HCT116 (cell line): ENCODE measurements at regions not wholly inside any gene's neighbourhood (a gene's known extent, or its start where the extent isn't known, plus 50 kb on each side); places are given as distances from the start of the nearest gene placed in this dataset.

Source experiments
- ATAC-seq: fragments of 200-7000 bp; cut with Tn5 transposase; 2 replicates; pipeline ENCODE4 v1.9.1; 2020; ENCODE audit warnings: mild to moderate bottlenecking, moderate library complexity
- BruUV-seq: library from RNA; stranded (reverse); fragments of 400-500 nt; replicated peaks from 2 replicates; lab custom pipeline; 2021; lab: Mats Ljungman, UMichigan
- CTCF ChIA-PET: fragments of 300-600 bp; sonication (Branson Sonifier 250); formaldehyde crosslinking; loops from one replicate; lab custom pipeline; 2021; ENCODE audit warnings: antibody characterized with exemption; lab: Charles Lee
- POLR2A ChIA-PET: fragments of 300-600, 350-600 bp; sonication (Branson Sonifier 250); formaldehyde crosslinking; loops from one replicate; lab custom pipeline; 2021; ENCODE audit warnings: antibody characterized with exemption; lab: Charles Lee
- RAD21 ChIA-PET, 2 experiments: fragments of 300-600 bp; sonication (Branson Sonifier 250); formaldehyde crosslinking; loops; one replicate each; lab custom pipeline; 2023; ENCODE audit warnings: low total read pairs in 2 of 2; ENCODE audit not compliant: uncharacterized antibody in 2 of 2, unreplicated experiment in 2 of 2, low non-redundant PET in 1 of 2; lab: Charles Lee
- DNase-seq: peaks from one replicate; pipeline ENCODE4 v3.0.0-alpha.2; 2010; ENCODE audit warnings: low read depth, low spot score
- H2AFZ ChIP-seq: fragments of 200-600 bp; shearing (Covaris generic), sonication (generic); 2 replicates; pipeline ENCODE4 v1.6.1; 2017; ENCODE audit warnings: low read depth, mixed run types, mixed read lengths, antibody characterized with exemption, low read length; ENCODE audit not compliant: poor library complexity, severe bottlenecking
- H3K27ac ChIP-seq: 2 replicates; pipeline ENCODE4 v1.5.1; 2012; ENCODE audit warnings: low read depth, low read length
- H3K27me3 ChIP-seq: fragments of 200-600 bp; sonication (generic); 2 replicates; pipeline ENCODE4 v1.6.1; 2016; ENCODE audit warnings: mixed run types, low read length, mixed read lengths; ENCODE audit not compliant: insufficient read depth
- H3K36me3 ChIP-seq, 2 experiments: fragments of 200-500 bp in 1 of 2; fragments of 200-600 bp in 1 of 2; sonication (Bioruptor generic) in 1 of 2; sonication (generic) in 1 of 2; 2 replicates each; pipeline versions ENCODE4 v1.5.1 to v1.6.1; 2014 to 2016; ENCODE audit warnings: low read length in 2 of 2, inconsistent platforms in 1 of 2, mixed read lengths in 1 of 2, mixed run types in 1 of 2; ENCODE audit not compliant: insufficient read depth in 2 of 2, control insufficient read depth in 1 of 2
- H3K4me1 ChIP-seq, 2 experiments: fragments of 200-600 bp in 1 of 2; sonication (generic) in 1 of 2; 2 replicates each; pipeline versions ENCODE4 v1.5.1 to v1.6.1; 2012 to 2017; ENCODE audit warnings: low read length in 2 of 2, inconsistent platforms in 1 of 2, mild to moderate bottlenecking in 1 of 2, mixed read lengths in 1 of 2, mixed run types in 1 of 2, moderate library complexity in 1 of 2; ENCODE audit not compliant: insufficient read depth in 2 of 2, control insufficient read depth in 1 of 2
- H3K4me2 ChIP-seq: fragments of 200-600 bp; sonication (generic); 2 replicates; pipeline ENCODE4 v1.6.1; 2017; ENCODE audit warnings: mixed run types, low read length, mixed read lengths
- H3K4me3 ChIP-seq, 2 experiments: fragments of 200-600 bp in 1 of 2; sonication (generic) in 1 of 2; replicated peaks in 1 of 2; 2 replicates each; pipeline ENCODE4 v1.5.1; 2011 to 2016; ENCODE audit warnings: low read length in 2 of 2, control low read depth in 1 of 2, low read depth in 1 of 2, mild to moderate bottlenecking in 1 of 2, mixed read lengths in 1 of 2, mixed run types in 1 of 2
- H3K79me2 ChIP-seq: fragments of 200-600 bp; sonication (generic); 2 replicates; pipeline ENCODE4 v1.6.1; 2017; ENCODE audit warnings: mild to moderate bottlenecking, mixed run types, low read length, moderate library complexity, mixed read lengths; ENCODE audit not compliant: insufficient read depth
- H3K9ac ChIP-seq: fragments of 200-600 bp; sonication (generic); 2 replicates; pipeline ENCODE4 v1.6.1; 2016; ENCODE audit warnings: low read length, mixed read lengths
- H3K9me2 ChIP-seq: fragments of 200-600 bp; sonication (generic), shearing (Covaris generic); 2 replicates; pipeline ENCODE4 v1.6.1; 2017; ENCODE audit warnings: mixed run types, mild to moderate bottlenecking, moderate library complexity; ENCODE audit not compliant: insufficient read depth
- H3K9me3 ChIP-seq, 2 experiments: fragments of 200-500 bp in 1 of 2; fragments of 200-600 bp in 1 of 2; sonication (Bioruptor generic) in 1 of 2; sonication (generic) in 1 of 2; 2 replicates each; pipeline ENCODE4 v1.6.1; 2014 to 2017; ENCODE audit warnings: low read length in 2 of 2, mixed read lengths in 2 of 2, inconsistent platforms in 1 of 2, low read depth in 1 of 2, mild to moderate bottlenecking in 1 of 2, mixed run types in 1 of 2, moderate library complexity in 1 of 2; ENCODE audit not compliant: control insufficient read depth in 1 of 2, insufficient read depth in 1 of 2
- H4K20me1 ChIP-seq: fragments of 200-600 bp; sonication (generic), shearing (Covaris generic); 2 replicates; pipeline ENCODE4 v1.6.1; 2017; ENCODE audit warnings: mixed run types, mild to moderate bottlenecking, moderate library complexity; ENCODE audit not compliant: insufficient read depth
- CEBPB ChIP-seq: IDR thresholded peaks from 2 replicates; pipeline ENCODE4 v1.6.1; 2012; ENCODE audit warnings: low read depth
- EZH2phosphoT487 ChIP-seq: fragments of 200-600 bp; IDR thresholded peaks from 2 replicates; pipeline ENCODE4 v1.6.1; 2018; ENCODE audit warnings: antibody characterized with exemption, borderline replicate concordance
- FOSL1 ChIP-seq: IDR thresholded peaks from 2 replicates; pipeline ENCODE4 v1.6.1; 2012; ENCODE audit warnings: low read depth
- JUND ChIP-seq: IDR thresholded peaks from 2 replicates; pipeline ENCODE4 v1.6.1; 2012
- POLR2AphosphoS5 ChIP-seq: IDR thresholded peaks from 2 replicates; pipeline ENCODE4 v1.6.1; 2011; ENCODE audit warnings: mild to moderate bottlenecking, low read depth, low read length, moderate library complexity
- RAD21 ChIP-seq: IDR thresholded peaks from 2 replicates; pipeline ENCODE4 v1.6.1; 2012; ENCODE audit warnings: low read depth, mild to moderate bottlenecking
- SIN3A ChIP-seq: IDR thresholded peaks from 2 replicates; pipeline ENCODE4 v1.6.1; 2012; ENCODE audit warnings: low read depth
- SP1 ChIP-seq: IDR thresholded peaks from 2 replicates; pipeline ENCODE4 v1.6.1; 2012; ENCODE audit warnings: low read depth
- SRF ChIP-seq: IDR thresholded peaks from 2 replicates; pipeline ENCODE4 v1.6.1; 2012; ENCODE audit warnings: low read depth
- YY1 ChIP-seq: IDR thresholded peaks from 2 replicates; pipeline ENCODE4 v1.6.1; 2011; ENCODE audit warnings: low read length, low read depth, moderate library complexity, mild to moderate bottlenecking; ENCODE audit not compliant: insufficient replicate concordance; ENCODE audit errors: extremely low read depth
- ZFX ChIP-seq: fragments of 450-650 bp; IDR thresholded peaks from 2 replicates; pipeline ENCODE4 v1.6.1; 2017
- intact Hi-C: fragments of 100-400 bp; cut with micrococcal nuclease; formaldehyde crosslinking; loops from 2 replicates; pipeline ENCODE4 v1.10.0; 2022
- TF ChIP-seq, protein P1 (sequence below): IDR thresholded peaks from 2 replicates; pipeline ENCODE4 v1.6.1; 2011; ENCODE audit warnings: mild to moderate bottlenecking, low read length, moderate library complexity; ENCODE audit not compliant: insufficient replicate concordance; ENCODE audit errors: extremely low read depth
- TF ChIP-seq, protein P2 (sequence below): IDR thresholded peaks from 2 replicates; pipeline ENCODE4 v1.6.1; 2012

DNA sequence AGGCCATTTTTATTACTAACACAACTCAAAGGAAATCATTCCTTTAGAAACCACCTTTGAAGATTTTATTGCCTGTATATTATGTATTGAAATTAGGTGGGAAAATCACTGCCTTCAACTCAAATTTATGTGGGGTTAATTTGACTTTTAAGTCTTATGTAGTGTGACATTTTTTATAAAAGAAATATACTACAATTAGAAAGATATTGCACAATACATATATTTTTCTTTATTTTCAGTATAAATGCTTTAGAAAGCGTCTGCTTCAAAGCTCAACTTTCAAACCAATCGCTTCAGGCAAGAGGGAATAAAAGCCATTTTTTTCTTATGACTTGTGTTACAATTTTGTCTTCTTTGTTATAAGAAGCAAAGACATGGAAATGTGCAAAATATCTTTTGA lies 337.4 kb upstream of the ZWINT start:
- H3K9me3 ChIP-seq: peaks cover 4 to 12% of the 10 kb centered on the region in 2 experiments; a peak in 2 of 4 replicates
- no peaks in the 10 kb centered on the region for H3K36me3 ChIP-seq
- BruUV-seq: no TSS peak
- no peaks in the 10 kb centered on the region for H3K27me3 ChIP-seq
- H3K4me3 ChIP-seq: no peak overlapping the region
- DNase-seq (no peak), ATAC-seq (no peak)
- ChIA-PET RAD21 (no interaction called here), POLR2A (no interaction called here), CTCF (no interaction called here)
- H3K79me2 ChIP-seq: no peaks in the 10 kb centered on the region
- H2AFZ ChIP-seq: no peak overlapping the region
- no peaks in the 10 kb centered on the region for H3K4me1 ChIP-seq
- no peak overlapping the region for H3K27ac ChIP-seq
- intact Hi-C loops: no loop called here
- H4K20me1 ChIP-seq: no peaks in the 10 kb centered on the region
- H3K9ac ChIP-seq: no peak overlapping the region
- H3K9me2 ChIP-seq: no peaks in the 10 kb centered on the region
- no peak for TF ChIP-seq FOSL1
- no peak for TF ChIP-seq RAD21
- TF ChIP-seq JUND: no peak
- no peak for TF ChIP-seq SIN3A
- TF ChIP-seq POLR2AphosphoS5: no peak
- TF ChIP-seq, protein P1, sequence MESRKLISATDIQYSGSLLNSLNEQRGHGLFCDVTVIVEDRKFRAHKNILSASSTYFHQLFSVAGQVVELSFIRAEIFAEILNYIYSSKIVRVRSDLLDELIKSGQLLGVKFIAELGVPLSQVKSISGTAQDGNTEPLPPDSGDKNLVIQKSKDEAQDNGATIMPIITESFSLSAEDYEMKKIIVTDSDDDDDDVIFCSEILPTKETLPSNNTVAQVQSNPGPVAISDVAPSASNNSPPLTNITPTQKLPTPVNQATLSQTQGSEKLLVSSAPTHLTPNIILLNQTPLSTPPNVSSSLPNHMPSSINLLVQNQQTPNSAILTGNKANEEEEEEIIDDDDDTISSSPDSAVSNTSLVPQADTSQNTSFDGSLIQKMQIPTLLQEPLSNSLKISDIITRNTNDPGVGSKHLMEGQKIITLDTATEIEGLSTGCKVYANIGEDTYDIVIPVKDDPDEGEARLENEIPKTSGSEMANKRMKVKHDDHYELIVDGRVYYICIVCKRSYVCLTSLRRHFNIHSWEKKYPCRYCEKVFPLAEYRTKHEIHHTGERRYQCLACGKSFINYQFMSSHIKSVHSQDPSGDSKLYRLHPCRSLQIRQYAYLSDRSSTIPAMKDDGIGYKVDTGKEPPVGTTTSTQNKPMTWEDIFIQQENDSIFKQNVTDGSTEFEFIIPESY: no peak
- no peak for TF ChIP-seq YY1
- no peak for TF ChIP-seq SRF
- TF ChIP-seq, protein P2, sequence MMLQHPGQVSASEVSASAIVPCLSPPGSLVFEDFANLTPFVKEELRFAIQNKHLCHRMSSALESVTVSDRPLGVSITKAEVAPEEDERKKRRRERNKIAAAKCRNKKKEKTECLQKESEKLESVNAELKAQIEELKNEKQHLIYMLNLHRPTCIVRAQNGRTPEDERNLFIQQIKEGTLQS: no peak
- no peak for TF ChIP-seq CEBPB
- TF ChIP-seq SP1: no peak
- no peak for TF ChIP-seq EZH2phosphoT487
- no peak for TF ChIP-seq ZFX
- no peak overlapping the region for H3K4me2 ChIP-seq
